GM23338 (cell line): ENCODE measurements at regions not wholly inside any gene's neighbourhood (a gene's known extent, or its start where the extent isn't known, plus 50 kb on each side); places are given as distances from the start of the nearest gene placed in this dataset.

ENCODE experiments used
- ATAC-seq: fragments of 200-7000 bp; cut with Tn5 transposase; 3 replicates; pipeline ENCODE4 v1.9.1; 2020
- DNase-seq: peaks from one replicate; pipeline ENCODE4 v3.0.0-alpha.2; 2015; ENCODE audit warnings: low spot score
- H2AFZ ChIP-seq: fragments of 200-600 bp; sonication (generic); 2 replicates; pipeline ENCODE4 v1.8.0; 2016; ENCODE audit warnings: antibody characterized with exemption, mild to moderate bottlenecking, moderate library complexity
- H3F3A ChIP-seq: fragments of 200-600 bp; sonication (generic); replicated peaks from 2 replicates; pipeline ENCODE4 v1.8.0; 2017; ENCODE audit warnings: antibody characterized with exemption, mixed run types, low read depth
- H3K27ac ChIP-seq: fragments of 200-600 bp; sonication (generic); 2 replicates; pipeline ENCODE4 v1.6.1; 2016; ENCODE audit warnings: low read depth
- H3K27me3 ChIP-seq: fragments of 200-600 bp; sonication (generic); 2 replicates; pipeline ENCODE4 v1.8.0; 2016; ENCODE audit warnings: mild to moderate bottlenecking, mixed run types, moderate library complexity; ENCODE audit not compliant: insufficient read depth
- H3K36me3 ChIP-seq: fragments of 200-600 bp; sonication (generic); 2 replicates; pipeline ENCODE4 v1.8.0; 2016; ENCODE audit warnings: mild to moderate bottlenecking; ENCODE audit not compliant: insufficient read depth
- H3K4me1 ChIP-seq: fragments of 200-600 bp; sonication (generic); 2 replicates; pipeline ENCODE4 v1.8.0; 2016; ENCODE audit warnings: mild to moderate bottlenecking, moderate library complexity; ENCODE audit not compliant: insufficient read depth
- H3K4me2 ChIP-seq: fragments of 200-600 bp; sonication (generic); 2 replicates; pipeline ENCODE4 v1.7.1; 2017; ENCODE audit warnings: mixed run types
- H3K4me3 ChIP-seq: fragments of 200-600 bp; sonication (generic); 2 replicates; pipeline ENCODE4 v1.6.1; 2016; ENCODE audit warnings: mixed run types
- H3K79me2 ChIP-seq: fragments of 200-600 bp; sonication (generic); replicated peaks from 2 replicates; pipeline ENCODE4 v1.8.0; 2017; ENCODE audit warnings: mild to moderate bottlenecking; ENCODE audit not compliant: insufficient read depth
- H3K9me2 ChIP-seq: fragments of 200-600 bp; sonication (generic); 2 replicates; pipeline ENCODE4 v1.8.0; 2017; ENCODE audit not compliant: insufficient read depth
- H4K20me1 ChIP-seq: fragments of 200-600 bp; sonication (generic); replicated peaks from 2 replicates; pipeline ENCODE4 v1.8.0; 2017; ENCODE audit warnings: mild to moderate bottlenecking; ENCODE audit not compliant: insufficient read depth
- H3K27ac Mint-ChIP-seq: 2 replicates; pipeline ENCODE4 v1.8.0; 2020; ENCODE audit warnings: inconsistent platforms, mild to moderate bottlenecking, moderate library complexity, mixed read lengths
- H3K27me3 Mint-ChIP-seq: 3 replicates; pipeline ENCODE4 v1.8.0; 2022; ENCODE audit warnings: low read depth, mild to moderate bottlenecking, moderate library complexity, mixed read lengths, inconsistent platforms; ENCODE audit not compliant: insufficient read depth, poor library complexity
- H3K36me3 Mint-ChIP-seq: 3 replicates; pipeline ENCODE4 v1.8.0; 2021; ENCODE audit warnings: low read depth, mild to moderate bottlenecking, inconsistent platforms, moderate library complexity, mixed read lengths
- H3K4me1 Mint-ChIP-seq: 3 replicates; pipeline ENCODE4 v1.8.0; 2020; ENCODE audit warnings: mild to moderate bottlenecking, inconsistent platforms, mixed read lengths
- H3K4me3 Mint-ChIP-seq: 3 replicates; pipeline ENCODE4 v1.8.0; 2021; ENCODE audit warnings: moderate library complexity, mild to moderate bottlenecking, inconsistent platforms, mixed read lengths
- H3K9me3 Mint-ChIP-seq: 3 replicates; pipeline ENCODE4 v1.8.0; 2020; ENCODE audit warnings: moderate library complexity, mild to moderate bottlenecking, inconsistent platforms, mixed read lengths
- CREB1 ChIP-seq: fragments of 250-450 bp; sonication (Bioruptor Pico); IDR thresholded peaks from 2 replicates; pipeline ENCODE4 v1.5.0; 2020; ENCODE audit warnings: low read depth, mild to moderate bottlenecking, moderate library complexity
- CTCF ChIP-seq, 2 experiments: fragments of 200-600 bp in 1 of 2; sonication (generic) in 1 of 2; conservative IDR thresholded peaks; 2 replicates each; pipeline versions ENCODE4 v1.5.1 to v1.6.1; 2016 to 2017; ENCODE audit warnings: antibody characterized with exemption in 2 of 2, low read depth in 2 of 2, mild to moderate bottlenecking in 2 of 2, moderate library complexity in 1 of 2
- EZH2 ChIP-seq: fragments of 200-600 bp; sonication (generic); IDR thresholded peaks from one replicate; pipeline ENCODE4 v1.8.0; 2017; ENCODE audit warnings: antibody characterized with exemption, mild to moderate bottlenecking, low read depth; ENCODE audit not compliant: unreplicated experiment
- EZH2phosphoT487 ChIP-seq: fragments of 200-600 bp; sonication (generic); IDR thresholded peaks from one replicate; pipeline ENCODE4 v1.8.1; 2018; ENCODE audit warnings: antibody characterized with exemption; ENCODE audit not compliant: unreplicated experiment
- JUNB ChIP-seq: IDR thresholded peaks from one replicate; pipeline ENCODE4 v1.6.1; 2016; ENCODE audit warnings: antibody characterized with exemption; ENCODE audit not compliant: unreplicated experiment
- NANOG ChIP-seq: IDR thresholded peaks from 2 replicates; pipeline ENCODE4 v1.6.1; 2016; ENCODE audit warnings: antibody characterized with exemption, borderline replicate concordance
- POLR2AphosphoS5 ChIP-seq: IDR thresholded peaks from 2 replicates; pipeline ENCODE4 v1.6.1; 2016; ENCODE audit warnings: antibody characterized with exemption, low read depth
- REST ChIP-seq: IDR thresholded peaks from one replicate; pipeline ENCODE4 v1.6.1; 2018; ENCODE audit warnings: antibody characterized with exemption; ENCODE audit not compliant: unreplicated experiment
- STAT1 ChIP-seq: IDR thresholded peaks from one replicate; pipeline ENCODE4 v1.6.1; 2016; ENCODE audit warnings: antibody characterized with exemption; ENCODE audit not compliant: unreplicated experiment
- ZNF114 ChIP-seq: fragments of 250-450 bp; sonication (Bioruptor Pico); IDR thresholded peaks from 2 replicates; pipeline ENCODE4 v1.5.0; 2020; ENCODE audit warnings: mild to moderate bottlenecking, moderate library complexity
- ZNF331 ChIP-seq: fragments of 250-450 bp; sonication (Bioruptor Pico); IDR thresholded peaks from 2 replicates; pipeline ENCODE4 v1.5.0; 2020; ENCODE audit warnings: low read depth, mild to moderate bottlenecking, moderate library complexity
- ZNF462 ChIP-seq: fragments of 250-450 bp; sonication (Bioruptor Pico); IDR thresholded peaks from 2 replicates; pipeline ENCODE4 v1.5.0; 2020; ENCODE audit warnings: mild to moderate bottlenecking, moderate library complexity
- TF ChIP-seq, protein P1 (sequence below): IDR thresholded peaks from 2 replicates; pipeline ENCODE4 v1.6.1; 2016; ENCODE audit warnings: antibody characterized with exemption

DNA sequence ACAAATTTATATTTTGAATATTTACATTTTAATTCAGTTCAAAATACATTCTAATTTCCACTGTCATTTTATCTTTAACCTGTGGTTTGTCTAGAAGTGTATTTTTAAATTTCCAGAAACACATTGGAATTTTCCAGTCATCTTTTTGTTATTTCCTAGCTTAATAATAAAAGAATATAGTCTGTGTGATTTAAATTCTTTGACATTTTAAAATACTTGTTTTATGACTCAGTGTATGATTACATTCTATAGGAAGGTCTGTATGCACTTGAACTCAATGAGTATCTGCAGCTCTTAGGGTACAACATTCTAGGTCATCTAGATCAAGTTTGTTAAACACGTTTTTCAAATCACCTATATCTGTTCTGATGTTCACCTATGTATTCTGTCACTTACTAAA, 88.3 kb upstream of the MBOAT2 start:
- Mint-ChIP-seq H3K9me3 (no peaks in the 10 kb centered on the region), H3K36me3 (no peaks in the 10 kb centered on the region), H3K27ac (no peak overlapping the region), H3K4me1 (peaks cover 15% of the 10 kb centered on the region), H3K27me3 (peaks cover 8% of the 10 kb centered on the region), H3K4me3 (no peak overlapping the region)
- Histone ChIP-seq H3K27me3 (no peaks in the 10 kb centered on the region), H3K9me2 (no peaks in the 10 kb centered on the region), H3K4me1 (peaks cover 4% of the 10 kb centered on the region; the same call in 1 of the 2 replicates), H3F3A (no peaks in the 10 kb centered on the region), H3K36me3 (no peaks in the 10 kb centered on the region), H3K4me2 (no peak overlapping the region), H3K79me2 (no peaks in the 10 kb centered on the region), H4K20me1 (no peaks in the 10 kb centered on the region), H2AFZ (no peak overlapping the region), H3K4me3 (no peak overlapping the region), H3K27ac (no peak overlapping the region)
- DNase-seq (no peak), ATAC-seq (no peak)
- TF ChIP-seq REST (no peak), EZH2 (no peak), ZNF462 (CRISPR knock-in tag) (no peak), ZNF114 (CRISPR knock-in tag) (no peak), CREB1 (CRISPR knock-in tag) (no peak), CTCF (conservative IDR thresholded peaks at IDR 0.05; ENCODE audit: low read depth in 2 of 2) (no peak), JUNB (no peak), POLR2AphosphoS5 (no peak), STAT1 (no peak), EZH2phosphoT487 (no peak), ZNF331 (CRISPR knock-in tag) (no peak), NANOG (no peak)
- TF ChIP-seq, protein P1, sequence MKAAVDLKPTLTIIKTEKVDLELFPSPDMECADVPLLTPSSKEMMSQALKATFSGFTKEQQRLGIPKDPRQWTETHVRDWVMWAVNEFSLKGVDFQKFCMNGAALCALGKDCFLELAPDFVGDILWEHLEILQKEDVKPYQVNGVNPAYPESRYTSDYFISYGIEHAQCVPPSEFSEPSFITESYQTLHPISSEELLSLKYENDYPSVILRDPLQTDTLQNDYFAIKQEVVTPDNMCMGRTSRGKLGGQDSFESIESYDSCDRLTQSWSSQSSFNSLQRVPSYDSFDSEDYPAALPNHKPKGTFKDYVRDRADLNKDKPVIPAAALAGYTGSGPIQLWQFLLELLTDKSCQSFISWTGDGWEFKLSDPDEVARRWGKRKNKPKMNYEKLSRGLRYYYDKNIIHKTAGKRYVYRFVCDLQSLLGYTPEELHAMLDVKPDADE: no peak
